PC-9 (cell line): ENCODE measurements at regions not wholly inside any gene's neighbourhood (a gene's known extent, or its start where the extent isn't known, plus 50 kb on each side); places are given as distances from the start of the nearest gene placed in this dataset.

Experiments
- EZH2 ChIP-seq: fragments of 200-600 bp; sonication (generic); IDR thresholded peaks from 2 replicates; pipeline ENCODE4 v1.8.0; 2017; ENCODE audit warnings: antibody characterized with exemption, low read depth
- TF ChIP-seq, protein P1 (sequence below): fragments of 200-600 bp; sonication (generic); conservative IDR thresholded peaks from 2 replicates; pipeline ENCODE4 v1.6.1; 2017; ENCODE audit warnings: mixed run types, antibody characterized with exemption, mild to moderate bottlenecking, moderate library complexity

GRCh38 chr16:64659866-64660265 is 462.0 kb downstream of the CDH11 start:
- TF ChIP-seq, protein P1, sequence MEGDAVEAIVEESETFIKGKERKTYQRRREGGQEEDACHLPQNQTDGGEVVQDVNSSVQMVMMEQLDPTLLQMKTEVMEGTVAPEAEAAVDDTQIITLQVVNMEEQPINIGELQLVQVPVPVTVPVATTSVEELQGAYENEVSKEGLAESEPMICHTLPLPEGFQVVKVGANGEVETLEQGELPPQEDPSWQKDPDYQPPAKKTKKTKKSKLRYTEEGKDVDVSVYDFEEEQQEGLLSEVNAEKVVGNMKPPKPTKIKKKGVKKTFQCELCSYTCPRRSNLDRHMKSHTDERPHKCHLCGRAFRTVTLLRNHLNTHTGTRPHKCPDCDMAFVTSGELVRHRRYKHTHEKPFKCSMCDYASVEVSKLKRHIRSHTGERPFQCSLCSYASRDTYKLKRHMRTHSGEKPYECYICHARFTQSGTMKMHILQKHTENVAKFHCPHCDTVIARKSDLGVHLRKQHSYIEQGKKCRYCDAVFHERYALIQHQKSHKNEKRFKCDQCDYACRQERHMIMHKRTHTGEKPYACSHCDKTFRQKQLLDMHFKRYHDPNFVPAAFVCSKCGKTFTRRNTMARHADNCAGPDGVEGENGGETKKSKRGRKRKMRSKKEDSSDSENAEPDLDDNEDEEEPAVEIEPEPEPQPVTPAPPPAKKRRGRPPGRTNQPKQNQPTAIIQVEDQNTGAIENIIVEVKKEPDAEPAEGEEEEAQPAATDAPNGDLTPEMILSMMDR, result no peak
- no peak for TF ChIP-seq EZH2
